Breast epithelium (tissue), 4 donors: ENCODE measurements at regions not wholly inside any gene's neighbourhood (a gene's known extent, or its start where the extent isn't known, plus 50 kb on each side); places are given as distances from the start of the nearest gene placed in this dataset.
"Not testable (repeated sequence)": the region's sequence is repeated elsewhere in the genome, so short reads cannot be mapped to it uniquely, and the experiment has no call there.

ENCODE experiments used
- DNase-seq, 2 donors: peaks; one replicate each; pipeline ENCODE4 v3.0.0-alpha.2; 2019; ENCODE audit warnings: low spot score in 2 of 2
- H3K27ac ChIP-seq, 2 donors: fragments of 200-600 bp; sonication (generic) in 1 of 2; one replicate each; pipeline ENCODE4 v1.5.1; 2016 to 2019; ENCODE audit warnings: mild to moderate bottlenecking in 1 of 2
- H3K27me3 ChIP-seq, 2 donors: fragments of 200-600 bp; sonication (generic) in 1 of 2; one replicate each; pipeline versions ENCODE4 v1.5.1 to v1.6.0; 2017 to 2019; ENCODE audit warnings: control low read depth in 1 of 2, mild to moderate bottlenecking in 1 of 2
- H3K36me3 ChIP-seq: fragments of 200-600 bp; one replicate; pipeline ENCODE4 v1.5.1; 2019
- H3K4me1 ChIP-seq, 2 donors: fragments of 200-600 bp; sonication (generic); one replicate each; pipeline ENCODE4 v1.5.1; 2016 to 2019; ENCODE audit warnings: control low read depth in 1 of 2
- H3K4me3 ChIP-seq, 3 donors: fragments of 200-600 bp; sonication (generic); 1 replicate in 2 of 3; 2 replicates in 1 of 3; pipeline ENCODE4 v1.5.1; 2016 to 2019; ENCODE audit warnings: mild to moderate bottlenecking in 3 of 3, moderate library complexity in 2 of 3
- H3K9me3 ChIP-seq, 2 donors: fragments of 200-600 bp; sonication (generic) in 1 of 2; one replicate each; pipeline ENCODE4 v1.5.1; 2016 to 2019; ENCODE audit warnings: control low read depth in 1 of 2
- POLR2A ChIP-seq: fragments of 450-650 bp; IDR thresholded peaks from one replicate; pipeline ENCODE4 v1.6.1; 2016; ENCODE audit warnings: antibody characterized with exemption, mild to moderate bottlenecking, moderate library complexity
- POLR2AphosphoS5 ChIP-seq, 3 donors: sonication (generic); formaldehyde crosslinking; IDR thresholded peaks; one replicate each; pipeline ENCODE4 v1.6.1; 2017; ENCODE audit warnings: antibody characterized with exemption in 3 of 3
- intact Hi-C: fragments of 100-400 bp; cut with DNase I; formaldehyde crosslinking; loops from one replicate; pipeline ENCODE4 v1.15.1; 2023; ENCODE audit warnings: low total_unique reads
- TF ChIP-seq, protein P1 (sequence below), 3 donors: fragments of 450-650 bp; IDR thresholded peaks; one replicate each; pipeline ENCODE4 v1.5.1; 2016 to 2017; ENCODE audit warnings: antibody characterized with exemption in 3 of 3, mild to moderate bottlenecking in 3 of 3, moderate library complexity in 3 of 3

GRCh38 chr12:41993283-41993682, 151.4 kb downstream of the GXYLT1 start:
- Histone ChIP-seq H3K4me1 (no peaks in the 10 kb centered on the region), H3K4me3 (no peak overlapping the region), H3K27me3 (no peaks in the 10 kb centered on the region), H3K36me3 (no peaks in the 10 kb centered on the region), H3K9me3 (peaks cover 5 to 8% of the 10 kb centered on the region in 2 donors), H3K27ac (no peak overlapping the region)
- TF ChIP-seq POLR2AphosphoS5 (IDR thresholded peaks at IDR 0.05): no peak
- no peak for TF ChIP-seq POLR2A
- TF ChIP-seq, protein P1, sequence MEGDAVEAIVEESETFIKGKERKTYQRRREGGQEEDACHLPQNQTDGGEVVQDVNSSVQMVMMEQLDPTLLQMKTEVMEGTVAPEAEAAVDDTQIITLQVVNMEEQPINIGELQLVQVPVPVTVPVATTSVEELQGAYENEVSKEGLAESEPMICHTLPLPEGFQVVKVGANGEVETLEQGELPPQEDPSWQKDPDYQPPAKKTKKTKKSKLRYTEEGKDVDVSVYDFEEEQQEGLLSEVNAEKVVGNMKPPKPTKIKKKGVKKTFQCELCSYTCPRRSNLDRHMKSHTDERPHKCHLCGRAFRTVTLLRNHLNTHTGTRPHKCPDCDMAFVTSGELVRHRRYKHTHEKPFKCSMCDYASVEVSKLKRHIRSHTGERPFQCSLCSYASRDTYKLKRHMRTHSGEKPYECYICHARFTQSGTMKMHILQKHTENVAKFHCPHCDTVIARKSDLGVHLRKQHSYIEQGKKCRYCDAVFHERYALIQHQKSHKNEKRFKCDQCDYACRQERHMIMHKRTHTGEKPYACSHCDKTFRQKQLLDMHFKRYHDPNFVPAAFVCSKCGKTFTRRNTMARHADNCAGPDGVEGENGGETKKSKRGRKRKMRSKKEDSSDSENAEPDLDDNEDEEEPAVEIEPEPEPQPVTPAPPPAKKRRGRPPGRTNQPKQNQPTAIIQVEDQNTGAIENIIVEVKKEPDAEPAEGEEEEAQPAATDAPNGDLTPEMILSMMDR (IDR thresholded peaks at IDR 0.05): no peak
- intact Hi-C loops: no loop called here
- DNase-seq: no peak

GRCh38 chr12:41992692-41993215, 151.9 kb downstream of the GXYLT1 start:
- Histone ChIP-seq H3K36me3 (no peaks in the 10 kb centered on the region), H3K27ac (no peak overlapping the region), H3K27me3 (no peaks in the 10 kb centered on the region), H3K9me3 (peaks cover 5 to 8% of the 10 kb centered on the region in 2 donors), H3K4me1 (no peaks in the 10 kb centered on the region), H3K4me3 (no peak overlapping the region)
- intact Hi-C loops: no loop called here
- no peak for DNase-seq
- TF ChIP-seq POLR2A (no peak), POLR2AphosphoS5 (IDR thresholded peaks at IDR 0.05) (no peak)
- TF ChIP-seq, protein P1 (IDR thresholded peaks at IDR 0.05): no peak

DNA sequence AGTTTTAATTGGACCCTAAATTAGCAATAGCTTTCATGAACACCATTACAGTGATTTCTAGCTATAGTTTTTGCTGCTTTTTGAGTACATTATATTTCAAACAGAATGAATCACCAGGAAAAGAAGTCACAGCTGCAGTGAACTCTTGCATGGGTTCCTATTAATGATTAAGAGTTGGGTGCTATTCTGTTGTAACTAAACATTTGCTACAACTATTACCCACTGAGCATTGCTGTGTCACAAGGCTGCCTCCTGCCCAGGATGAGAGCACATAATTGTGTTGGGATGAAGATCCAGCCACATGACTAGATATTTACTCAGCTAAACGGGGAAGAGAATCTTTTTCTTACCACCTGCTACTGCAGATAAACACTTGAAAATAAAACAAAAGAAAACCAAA, 152.7 kb downstream of the GXYLT1 start:
- TF ChIP-seq POLR2A (no peak), POLR2AphosphoS5 (IDR thresholded peaks at IDR 0.05) (no peak)
- TF ChIP-seq, protein P1 (IDR thresholded peaks at IDR 0.05): no peak
- H3K4me1 ChIP-seq: no peaks in the 10 kb centered on the region
- DNase-seq: no peak
- no peaks in the 10 kb centered on the region for H3K36me3 ChIP-seq
- no peak overlapping the region for H3K27ac ChIP-seq
- H3K27me3 ChIP-seq: no peaks in the 10 kb centered on the region
- peaks cover 5 to 8% of the 10 kb centered on the region in 2 donors for H3K9me3 ChIP-seq
- intact Hi-C loops: no loop called here
- H3K4me3 ChIP-seq: no peak overlapping the region

- H3K27ac ChIP-seq: no peak overlapping the region
- DNase-seq: no peak
- TF ChIP-seq POLR2AphosphoS5 (IDR thresholded peaks at IDR 0.05) (no peak), POLR2A (no peak)
- TF ChIP-seq, protein P1 (IDR thresholded peaks at IDR 0.05): no peak
- H3K4me3 ChIP-seq: no peak overlapping the region
- H3K4me1 ChIP-seq: no peaks in the 10 kb centered on the region
- intact Hi-C loops: no loop called here
- no peaks in the 10 kb centered on the region for H3K36me3 ChIP-seq
- peaks cover 5 to 8% of the 10 kb centered on the region in 2 donors for H3K9me3 ChIP-seq
- no peaks in the 10 kb centered on the region for H3K27me3 ChIP-seq
Measured at GRCh38 chr12:41988715-41989114, 156.0 kb downstream of the GXYLT1 start.

DNA sequence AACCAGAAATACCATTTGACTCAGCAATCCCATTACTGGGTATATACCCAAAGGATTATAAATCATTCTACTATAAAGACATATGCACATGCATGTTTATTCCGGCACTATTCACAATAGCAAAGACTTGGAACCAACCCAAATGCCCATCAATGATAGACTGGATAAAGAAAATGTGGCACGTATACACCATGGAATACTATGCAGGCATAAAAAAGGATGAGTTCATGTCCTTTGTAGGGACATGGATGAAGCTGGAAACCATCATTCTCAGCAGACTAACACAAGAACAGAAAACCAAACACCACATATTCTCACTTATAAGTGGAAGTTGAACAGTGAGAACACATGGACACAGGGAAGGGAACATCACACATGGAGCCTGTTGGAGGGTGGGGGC, 158.2 kb downstream of the GXYLT1 start:
- not testable (repeated sequence) for DNase-seq

GRCh38 chr12:41983856-41984255, 160.8 kb downstream of the GXYLT1 start:
- Histone ChIP-seq H3K36me3 (no peaks in the 10 kb centered on the region), H3K27me3 (no peaks in the 10 kb centered on the region), H3K27ac (no peak overlapping the region), H3K4me1 (no peaks in the 10 kb centered on the region), H3K4me3 (no peak overlapping the region), H3K9me3 (peaks cover 2 to 4% of the 10 kb centered on the region in 2 donors)
- no peak for DNase-seq
- TF ChIP-seq POLR2AphosphoS5 (IDR thresholded peaks at IDR 0.05) (no peak), POLR2A (no peak)
- TF ChIP-seq, protein P1 (IDR thresholded peaks at IDR 0.05): no peak
- intact Hi-C loops: no loop called here

More for the DNA sequence above, 158.2 kb downstream of the GXYLT1 start:
- H3K27me3 ChIP-seq, intact Hi-C loops, H3K27ac ChIP-seq, H3K4me1 ChIP-seq, H3K9me3 ChIP-seq, H3K36me3 ChIP-seq, H3K4me3 ChIP-seq: not testable (repeated sequence)
